Erythroblast (primary cell): ENCODE measurements at regions not wholly inside any gene's neighbourhood (a gene's known extent, or its start where the extent isn't known, plus 50 kb on each side); places are given as distances from the start of the nearest gene placed in this dataset.

Experiments used
- GATA1 ChIP-seq: IDR thresholded peaks from 2 replicates; pipeline ENCODE4 v1.6.1; 2011; ENCODE audit warnings: low read depth, mild to moderate bottlenecking, control low read depth, low read length, moderate library complexity
- POLR2A ChIP-seq: IDR thresholded peaks from 2 replicates; pipeline ENCODE4 v1.6.1; 2011; ENCODE audit warnings: mild to moderate bottlenecking, low read length

GRCh38 chr12:90102957-90103652 lies 394.5 kb upstream of the ATP2B1 start:
- TF ChIP-seq POLR2A (no peak), GATA1 (no peak)
